CD4-positive, alpha-beta T cell treated with Interleukin-17A for 4 hours (primary cell): ENCODE measurements at regions not wholly inside any gene's neighbourhood (a gene's known extent, or its start where the extent isn't known, plus 50 kb on each side); places are given as distances from the start of the nearest gene placed in this dataset.

Source experiments
- DNase-seq: peaks from one replicate; pipeline ENCODE4 v3.0.0-alpha.2; 2020; ENCODE audit warnings: mixed read lengths

GRCh38 chr2:145017149-145017548 is 497.2 kb upstream of the ZEB2 start:
- no peak for DNase-seq

GRCh38 chr2:145016711-145017110 is 496.8 kb upstream of the ZEB2 start:
- DNase-seq = no peak

- no peak for DNase-seq
Observed at GRCh38 chr2:145015561-145015960, 495.6 kb upstream of the ZEB2 start.

- DNase-seq = no peak
Observed at GRCh38 chr2:145012806-145013205, 492.9 kb upstream of the ZEB2 start.

GRCh38 chr2:145012214-145012670 is 492.3 kb upstream of the ZEB2 start:
- DNase-seq = no peak

- DNase-seq = no peak
Observed at GRCh38 chr2:145010635-145011034, 490.7 kb upstream of the ZEB2 start.

- no peak for DNase-seq
Observed at GRCh38 chr2:145007960-145008263, 488.0 kb upstream of the ZEB2 start.

- no peak for DNase-seq
Observed at GRCh38 chr2:145007093-145007959, 487.4 kb upstream of the ZEB2 start.

GRCh38 chr2:145002624-145003023 is 482.7 kb upstream of the ZEB2 start:
- no peak for DNase-seq

GRCh38 chr2:145000376-145000775 is 480.5 kb upstream of the ZEB2 start:
- DNase-seq = no peak

- no peak for DNase-seq
Observed at GRCh38 chr2:144999936-145000335, 480.0 kb upstream of the ZEB2 start.

- DNase-seq = no peak
Observed at GRCh38 chr2:144999071-144999875, 479.4 kb upstream of the ZEB2 start.

GRCh38 chr2:144998435-144998834 is 478.5 kb upstream of the ZEB2 start:
- DNase-seq = no peak

- no peak for DNase-seq
Observed at GRCh38 chr2:144996225-144996795, 476.4 kb upstream of the ZEB2 start.

GRCh38 chr2:144995482-144995881 is 475.6 kb upstream of the ZEB2 start:
- no peak for DNase-seq

GRCh38 chr2:144990661-144991060 is 470.7 kb upstream of the ZEB2 start:
- no peak for DNase-seq

GRCh38 chr2:144989579-144990270 is 469.8 kb upstream of the ZEB2 start:
- DNase-seq = no peak

GRCh38 chr2:144988591-144988990 is 468.7 kb upstream of the ZEB2 start:
- no peak for DNase-seq

- no peak for DNase-seq
Observed at GRCh38 chr2:144986691-144987090, 466.8 kb upstream of the ZEB2 start.

- no peak for DNase-seq
Observed at GRCh38 chr2:144984038-144984437, 464.1 kb upstream of the ZEB2 start.

GRCh38 chr2:144983107-144983506 is 463.2 kb upstream of the ZEB2 start:
- no peak for DNase-seq

- no peak for DNase-seq
Observed at GRCh38 chr2:144982481-144982880, 462.6 kb upstream of the ZEB2 start.

GRCh38 chr2:144975881-144976280 is 456.0 kb upstream of the ZEB2 start:
- DNase-seq = no peak
